IPS-18c (cell line): ENCODE measurements at regions not wholly inside any gene's neighbourhood (a gene's known extent, or its start where the extent isn't known, plus 50 kb on each side); places are given as distances from the start of the nearest gene placed in this dataset.

Experiments
- H3K4me3 ChIP-seq: 2 replicates; pipeline ENCODE4 v1.7.0; 2013; ENCODE audit warnings: low read depth, mild to moderate bottlenecking, low read length, moderate library complexity; ENCODE audit not compliant: insufficient read depth
- H3K9me3 ChIP-seq: one replicate; pipeline ENCODE4 v1.6.1; 2013; ENCODE audit warnings: mild to moderate bottlenecking, low read length, moderate library complexity; ENCODE audit not compliant: control insufficient read depth, insufficient read depth

- Histone ChIP-seq H3K4me3 (no peak overlapping the region), H3K9me3 (no peaks in the 10 kb centered on the region)
Observed at GRCh38 chr12:24599736-24600135, 349.2 kb downstream of the BCAT1 start.

GRCh38 chr12:24597580-24597979 lies 351.3 kb downstream of the BCAT1 start:
- Histone ChIP-seq H3K4me3 (no peak overlapping the region), H3K9me3 (no peaks in the 10 kb centered on the region)

- Histone ChIP-seq H3K9me3 (no peaks in the 10 kb centered on the region), H3K4me3 (no peak overlapping the region)
Observed at GRCh38 chr12:24596768-24597388, 352.0 kb downstream of the BCAT1 start.

- Histone ChIP-seq H3K9me3 (no peaks in the 10 kb centered on the region), H3K4me3 (no peak overlapping the region)
Observed at GRCh38 chr12:24595652-24596235, 353.2 kb downstream of the BCAT1 start.

GRCh38 chr12:24591715-24592440 lies 357.0 kb downstream of the BCAT1 start:
- Histone ChIP-seq H3K4me3 (no peak overlapping the region), H3K9me3 (no peaks in the 10 kb centered on the region)

GRCh38 chr12:24591079-24591626 lies 357.7 kb downstream of the BCAT1 start:
- H3K9me3 ChIP-seq: no peaks in the 10 kb centered on the region
- H3K4me3 ChIP-seq: no peak overlapping the region

- H3K9me3 ChIP-seq: no peaks in the 10 kb centered on the region
- H3K4me3 ChIP-seq: no peak overlapping the region
Observed at GRCh38 chr12:24586293-24586692, 362.6 kb downstream of the BCAT1 start.

- H3K4me3 ChIP-seq: no peak overlapping the region
- H3K9me3 ChIP-seq: no peaks in the 10 kb centered on the region
Observed at GRCh38 chr12:24584032-24584675, 364.7 kb downstream of the BCAT1 start.

- no peaks in the 10 kb centered on the region for H3K9me3 ChIP-seq
- H3K4me3 ChIP-seq: no peak overlapping the region
Observed at GRCh38 chr12:24582954-24583601, 365.8 kb downstream of the BCAT1 start.

GRCh38 chr12:24574538-24574937 lies 374.4 kb downstream of the BCAT1 start:
- H3K4me3 ChIP-seq: no peak overlapping the region
- H3K9me3 ChIP-seq: no peaks in the 10 kb centered on the region

GRCh38 chr12:24573621-24574020 lies 375.3 kb downstream of the BCAT1 start:
- Histone ChIP-seq H3K9me3 (no peaks in the 10 kb centered on the region), H3K4me3 (no peak overlapping the region)

GRCh38 chr12:24565300-24565699 lies 383.6 kb downstream of the BCAT1 start:
- no peaks in the 10 kb centered on the region for H3K9me3 ChIP-seq
- no peak overlapping the region for H3K4me3 ChIP-seq

GRCh38 chr12:24562771-24563431 lies 386.0 kb downstream of the BCAT1 start:
- no peaks in the 10 kb centered on the region for H3K9me3 ChIP-seq
- peak overlapping the region; percentile 69 for H3K4me3 ChIP-seq

GRCh38 chr12:24561882-24562770 lies 386.8 kb downstream of the BCAT1 start:
- peak overlapping the region; percentile 80 for H3K4me3 ChIP-seq
- no peaks in the 10 kb centered on the region for H3K9me3 ChIP-seq

- H3K9me3 ChIP-seq: no peaks in the 10 kb centered on the region
- H3K4me3 ChIP-seq: peak overlapping the region; percentile 80
Observed at GRCh38 chr12:24561411-24561871, 387.5 kb downstream of the BCAT1 start.

GRCh38 chr12:24560831-24561271 lies 388.1 kb downstream of the BCAT1 start:
- H3K4me3 ChIP-seq: peak overlapping the region; percentile 80; the same call in 1 of the 2 replicates
- H3K9me3 ChIP-seq: no peaks in the 10 kb centered on the region
